NCI-H82 treated with DMSO at 0.1 percent for 48 hours (cell line): ENCODE measurements at regions not wholly inside any gene's neighbourhood (a gene's known extent, or its start where the extent isn't known, plus 50 kb on each side); places are given as distances from the start of the nearest gene placed in this dataset.

Experiments
- DNase-seq: peaks from one replicate; lab custom pipeline; 2025; ENCODE audit not compliant: unreplicated experiment; lab: John Stamatoyannopoulos, UW

DNA sequence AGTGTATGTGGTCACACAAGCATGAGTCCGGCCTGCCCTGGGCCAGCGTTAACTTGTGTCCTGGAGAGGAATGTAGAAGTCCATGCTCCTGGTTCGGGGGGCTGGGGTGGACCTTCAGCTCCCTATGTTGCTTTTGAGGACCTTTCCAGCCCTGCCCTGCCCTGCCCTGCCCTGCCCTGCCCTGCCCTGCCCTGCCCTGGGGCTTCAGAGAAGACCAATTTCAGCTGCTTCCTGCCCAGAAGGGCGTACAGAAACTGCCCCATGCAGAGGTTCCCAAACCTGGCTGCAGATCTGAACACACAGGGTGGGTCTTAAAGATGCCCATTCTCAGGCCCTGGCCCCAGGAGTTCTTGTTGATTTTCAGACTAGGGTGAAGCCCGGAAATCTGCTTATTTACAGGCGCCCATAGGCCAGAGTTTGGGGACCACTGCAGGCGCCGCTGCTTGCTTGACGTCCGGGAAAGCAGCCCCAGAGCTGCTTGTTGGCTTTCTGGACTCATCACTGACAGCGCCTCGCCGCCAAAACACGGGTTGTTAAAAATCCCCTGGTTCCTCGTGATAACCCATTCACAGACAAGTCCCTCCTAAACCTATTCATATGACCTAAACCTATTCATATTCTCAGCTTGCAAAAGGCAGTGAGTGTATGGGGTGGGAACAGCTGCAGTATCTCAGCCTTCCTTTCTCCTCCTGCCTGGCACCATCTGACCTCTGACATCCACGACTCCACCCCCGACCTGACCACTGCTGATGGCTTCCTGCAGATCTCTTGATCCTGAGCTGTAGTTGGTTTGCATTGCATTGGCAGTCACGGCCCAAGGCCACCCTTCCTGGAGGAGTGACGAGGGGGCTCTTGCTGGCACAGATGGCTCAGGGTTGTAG, 198.3 kb downstream of the GLI2 start:
- no peak for DNase-seq

DNA sequence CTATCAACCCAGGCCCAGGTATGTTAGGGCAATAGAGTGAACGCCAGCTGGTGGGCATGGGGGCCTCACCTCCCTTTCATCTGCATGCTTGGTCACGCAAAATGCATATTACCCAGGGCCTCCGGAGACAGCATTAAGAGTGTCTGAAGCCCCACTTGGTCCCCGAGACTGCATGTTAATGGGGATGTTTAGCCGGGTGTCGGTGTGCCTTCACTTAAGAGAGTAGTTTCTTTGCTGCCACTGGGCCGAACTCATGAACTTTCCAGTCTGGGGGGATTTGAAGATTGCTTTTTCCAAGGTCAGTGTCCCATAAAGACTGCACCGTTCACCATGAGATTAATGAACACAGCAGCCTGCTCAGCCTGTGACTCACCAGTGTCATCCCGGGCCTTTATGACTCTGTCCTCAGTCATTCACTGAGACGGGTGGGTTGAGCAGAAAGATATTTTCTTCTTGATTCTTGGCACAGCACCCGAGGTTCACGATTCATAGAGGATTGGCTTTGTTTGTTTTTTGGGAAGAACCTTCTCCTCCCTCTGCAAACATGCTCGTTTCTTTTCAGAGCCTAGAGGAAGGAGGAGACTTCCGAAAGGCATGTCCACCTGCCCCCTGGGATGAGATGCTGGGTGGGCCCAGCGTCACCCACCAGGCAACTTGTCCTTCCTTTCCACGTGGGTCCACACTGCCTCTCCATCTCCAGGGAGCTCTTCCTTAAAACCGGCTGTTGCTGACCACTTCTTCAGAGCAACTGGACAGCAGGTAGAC, 199.1 kb downstream of the GLI2 start:
- DNase-seq = no peak

DNA sequence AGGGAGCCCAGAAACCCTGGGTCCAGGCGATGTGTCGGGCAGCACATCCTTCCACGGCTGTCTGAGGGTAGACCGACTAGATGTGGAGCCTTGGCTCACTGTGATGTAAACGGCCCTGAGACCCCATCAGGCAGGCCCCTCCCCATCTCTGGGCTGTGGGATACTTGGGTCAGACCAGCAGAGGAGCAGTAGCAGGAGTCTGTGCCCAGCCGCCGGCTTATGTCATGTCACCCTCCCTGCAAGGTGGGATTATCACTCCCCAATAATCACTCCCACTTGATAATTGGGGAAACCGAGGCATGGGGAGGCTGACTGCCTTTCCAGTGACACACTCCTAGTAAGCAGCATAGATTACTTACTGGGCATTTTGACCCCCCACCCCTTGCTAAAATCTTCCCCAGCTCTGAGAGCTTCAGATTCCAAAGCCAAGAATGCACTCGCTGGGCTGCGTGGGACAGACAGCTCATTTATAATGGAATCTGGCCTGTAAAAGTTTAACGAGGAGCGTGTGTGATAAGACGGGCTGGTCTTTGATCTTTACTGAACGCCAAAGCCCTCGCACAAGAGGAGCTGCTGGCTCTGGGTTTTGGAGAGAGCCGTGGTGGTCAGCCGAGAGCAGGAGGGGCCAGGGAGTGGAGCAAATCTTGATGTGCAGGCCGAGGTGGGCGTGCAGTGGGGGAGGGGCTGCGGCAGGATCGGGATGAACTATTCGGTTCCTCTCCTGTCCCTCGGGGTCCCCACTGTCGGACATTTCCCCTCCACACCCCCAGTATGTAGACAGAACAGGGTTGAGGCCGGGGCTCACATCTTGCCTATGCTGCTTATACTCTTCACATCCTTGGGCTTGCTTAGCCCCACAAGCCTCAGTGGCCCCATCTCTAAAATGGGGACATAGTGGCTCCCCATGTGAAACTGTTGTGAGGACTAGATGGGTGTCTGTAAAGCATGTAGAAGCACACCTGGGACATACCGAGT, 200.0 kb downstream of the GLI2 start:
- DNase-seq = no peak

DNA sequence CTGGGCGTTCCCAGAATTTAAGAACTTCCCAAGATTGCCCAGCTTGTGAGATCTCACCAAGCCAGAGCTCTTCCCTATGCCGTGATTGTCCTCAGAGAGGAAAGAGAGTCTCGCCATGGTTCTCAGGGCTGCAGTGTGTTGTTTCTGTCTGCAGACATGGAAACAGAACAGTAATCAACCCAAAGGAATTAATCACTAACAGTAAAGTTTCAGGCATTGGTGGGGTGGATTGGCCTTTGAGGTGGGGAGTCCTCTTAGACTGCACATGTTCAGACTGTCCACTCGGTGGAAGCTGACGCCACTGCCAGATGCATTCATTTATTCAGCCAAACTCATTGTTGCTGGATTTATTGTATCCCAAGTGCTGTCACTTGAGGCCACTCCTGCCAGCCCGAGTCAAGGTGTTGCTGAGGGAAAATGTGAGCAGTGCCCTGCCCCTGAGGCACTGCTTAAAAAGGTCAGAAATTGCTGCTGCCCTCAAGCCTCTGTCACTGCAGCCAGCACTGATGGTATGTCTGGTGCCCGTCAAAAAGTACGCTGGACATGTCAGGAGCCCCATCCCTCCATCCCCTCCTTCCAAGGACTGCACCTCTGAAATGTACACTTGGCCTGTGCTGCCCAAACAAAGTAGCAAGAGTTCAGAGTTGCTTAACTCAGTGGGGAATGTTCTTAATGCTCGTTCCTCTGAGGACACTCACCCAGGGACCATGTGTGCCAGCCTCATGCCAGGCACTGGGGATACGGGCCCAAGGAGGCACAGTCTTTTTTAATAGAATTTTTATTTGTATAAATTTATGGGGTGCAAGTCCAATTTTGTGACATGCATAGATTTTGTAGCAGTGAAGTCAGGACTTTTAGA, 201.0 kb downstream of the GLI2 start:
- DNase-seq = no peak

DNA sequence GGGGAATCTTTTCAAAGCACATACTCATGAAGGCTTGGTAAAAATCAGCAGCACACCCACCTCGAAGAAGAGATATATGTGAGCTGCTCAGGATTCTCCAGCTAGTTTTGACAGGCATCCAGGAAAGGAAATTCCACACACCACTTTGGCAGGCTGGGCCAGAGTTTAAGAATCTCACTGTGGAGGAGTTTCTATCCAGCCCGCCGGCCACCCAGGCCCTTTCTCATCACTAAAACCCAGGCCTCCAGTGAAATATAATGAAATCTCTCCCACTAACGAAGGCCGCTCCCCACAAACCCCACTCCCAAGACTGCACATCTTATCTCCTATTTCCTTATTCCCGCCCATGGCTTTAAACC, 202.0 kb downstream of the GLI2 start:
- no peak for DNase-seq

DNA sequence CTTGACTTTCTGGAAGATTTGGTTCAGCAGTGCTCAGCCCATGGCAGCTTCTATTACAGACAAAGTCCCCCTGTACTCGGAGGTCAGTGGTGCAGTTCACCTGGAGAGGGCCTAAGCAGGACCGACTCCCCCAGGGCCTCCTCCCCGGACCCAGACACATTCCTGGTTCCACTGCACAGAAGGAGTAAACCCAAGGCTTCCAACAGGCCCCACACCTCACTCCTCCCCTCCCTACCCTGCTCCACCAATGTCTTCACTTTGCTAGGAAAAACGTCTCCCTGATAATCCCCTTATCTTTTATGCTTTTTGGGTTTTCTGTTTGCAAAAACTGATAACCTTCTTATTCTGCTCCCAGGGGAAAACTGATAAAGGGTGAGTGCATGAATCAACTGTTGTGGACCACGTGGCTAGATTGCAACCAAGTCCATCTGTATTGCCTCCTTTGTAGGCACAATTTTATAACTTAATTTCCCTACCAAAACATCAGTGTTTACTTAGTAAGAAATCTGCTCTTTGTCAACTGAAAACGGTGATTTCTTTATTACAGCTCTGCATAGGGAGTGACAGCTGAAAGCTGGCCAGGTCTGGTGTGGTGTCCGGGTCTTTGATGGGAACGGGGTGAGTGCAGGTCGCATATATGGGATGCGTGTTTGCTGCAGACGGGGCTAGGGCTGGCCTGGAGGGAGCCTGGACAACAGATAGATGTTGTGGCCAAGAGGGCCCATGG, 202.5 kb downstream of the GLI2 start:
- no peak for DNase-seq

DNA sequence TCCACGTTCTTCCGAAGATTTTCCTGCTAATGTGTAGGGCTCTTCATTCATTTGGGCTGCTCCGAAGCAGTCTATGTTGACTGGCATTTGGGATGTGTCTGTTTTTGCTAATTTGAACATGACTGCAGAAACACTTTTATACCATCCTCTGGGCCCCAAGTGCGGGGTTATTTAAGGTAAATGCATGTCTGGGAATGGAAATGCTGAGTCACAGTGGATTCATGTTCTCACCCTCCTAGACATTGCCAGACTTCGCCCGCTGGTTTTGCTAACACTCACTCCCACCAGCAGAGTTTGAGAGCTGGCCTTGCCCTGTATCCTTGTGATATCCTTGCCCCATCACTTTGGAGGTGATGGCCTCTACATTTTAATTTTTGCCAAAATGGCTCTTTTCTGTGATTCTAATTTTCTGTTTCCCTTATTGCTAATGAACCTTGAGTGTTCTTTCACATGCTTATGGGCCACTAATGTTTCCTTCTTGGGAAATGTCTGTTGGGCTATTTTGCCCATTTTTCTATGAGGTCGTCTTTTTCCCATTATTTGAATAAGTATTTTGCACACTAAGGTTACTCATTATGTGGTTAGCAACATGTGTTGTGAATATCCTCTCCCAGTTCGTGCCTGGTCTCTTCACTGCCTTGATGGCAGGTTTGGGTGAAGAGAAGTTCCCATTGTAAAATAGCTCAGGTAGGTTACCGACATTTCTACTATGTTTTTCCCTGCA, 204.1 kb downstream of the GLI2 start:
- DNase-seq = no peak

DNA sequence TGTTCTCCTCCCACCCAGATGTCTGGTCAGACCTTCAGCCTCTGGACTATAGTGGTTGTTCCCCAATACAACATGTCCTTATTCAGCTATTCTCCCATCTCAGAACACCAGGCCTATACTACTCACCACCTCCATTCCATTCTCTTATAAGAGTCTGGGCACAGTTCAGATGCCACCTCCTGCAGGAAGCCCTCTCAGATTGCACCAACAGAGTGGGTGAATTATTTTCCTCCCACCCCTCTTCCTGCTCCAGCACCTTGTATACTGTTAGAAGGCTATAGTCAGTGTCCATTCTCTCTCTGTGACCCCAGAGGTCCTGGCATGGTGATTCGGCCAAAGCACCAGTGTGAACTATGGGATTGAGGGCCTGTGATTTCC, 204.6 kb downstream of the GLI2 start:
- no peak for DNase-seq

DNA sequence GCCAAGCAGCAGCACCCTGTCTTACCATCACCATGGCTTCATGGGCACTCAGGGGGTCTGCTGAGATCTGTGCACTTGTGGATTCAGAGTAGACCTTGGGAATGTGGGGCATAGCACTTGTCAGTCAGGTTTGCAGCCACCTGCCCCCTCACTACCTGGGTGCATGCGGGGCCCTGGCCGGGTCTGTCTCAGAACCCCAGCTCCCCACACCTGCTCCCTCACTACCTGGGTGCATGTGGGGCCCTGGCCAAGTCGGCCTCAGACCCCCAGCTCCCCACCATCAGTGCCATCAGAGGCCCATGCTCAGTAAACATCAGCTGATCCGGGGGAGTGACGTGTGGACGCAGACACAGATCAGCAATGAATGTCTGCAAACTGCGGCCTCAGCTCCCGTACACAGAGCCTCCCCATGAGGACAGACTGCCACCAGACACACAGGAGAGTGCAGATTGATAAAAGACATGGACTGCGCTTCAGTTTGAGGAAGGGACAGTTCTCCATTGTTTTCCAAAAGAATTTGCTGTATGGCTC, 205.1 kb downstream of the GLI2 start:
- DNase-seq = no peak

DNA sequence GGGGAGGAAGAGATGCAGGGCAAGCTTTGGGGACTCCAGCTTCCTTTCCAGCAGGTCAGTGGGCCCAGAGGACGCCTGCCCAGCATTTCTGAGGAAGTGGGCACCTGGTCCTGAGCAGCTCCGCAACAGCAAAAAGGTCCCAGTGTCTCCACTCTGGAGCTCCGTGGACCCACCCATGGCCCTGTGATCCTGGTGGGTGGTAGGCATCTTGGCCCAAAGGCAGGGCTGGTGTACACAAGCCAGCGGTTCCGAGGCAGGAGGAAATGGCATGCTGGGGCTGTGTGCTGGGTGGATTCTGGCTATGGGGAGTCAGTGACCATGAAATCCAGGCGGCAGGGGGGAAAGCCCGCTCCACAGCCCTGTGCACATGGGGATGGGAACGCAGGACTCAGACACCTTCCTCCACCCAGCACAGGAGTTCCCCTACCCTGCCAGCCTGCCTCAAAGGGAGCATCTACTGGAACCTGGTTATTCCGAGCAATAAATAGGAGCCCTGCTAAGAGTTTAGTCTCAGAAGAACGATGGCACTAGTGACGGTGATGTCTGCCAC, 206.0 kb downstream of the GLI2 start:
- DNase-seq = no peak

DNA sequence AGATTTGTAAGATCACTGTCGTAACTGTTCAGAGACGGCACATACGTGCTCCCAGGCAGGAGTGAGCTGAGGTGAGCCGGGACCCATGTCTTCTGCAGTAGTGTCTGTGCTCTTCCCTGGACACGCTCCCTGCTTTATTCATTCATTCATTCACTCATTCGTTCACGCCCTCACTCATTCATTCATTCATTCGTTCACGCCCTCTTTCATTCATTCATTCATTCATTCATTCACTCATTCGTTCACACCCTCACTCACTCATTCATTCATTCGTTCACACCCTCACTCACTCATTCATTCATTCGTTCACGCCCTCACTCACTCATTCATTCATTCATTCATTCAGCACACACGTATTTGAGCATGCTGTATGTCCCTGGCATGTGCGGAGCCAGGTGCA, 207.0 kb downstream of the GLI2 start:
- DNase-seq = no peak

DNA sequence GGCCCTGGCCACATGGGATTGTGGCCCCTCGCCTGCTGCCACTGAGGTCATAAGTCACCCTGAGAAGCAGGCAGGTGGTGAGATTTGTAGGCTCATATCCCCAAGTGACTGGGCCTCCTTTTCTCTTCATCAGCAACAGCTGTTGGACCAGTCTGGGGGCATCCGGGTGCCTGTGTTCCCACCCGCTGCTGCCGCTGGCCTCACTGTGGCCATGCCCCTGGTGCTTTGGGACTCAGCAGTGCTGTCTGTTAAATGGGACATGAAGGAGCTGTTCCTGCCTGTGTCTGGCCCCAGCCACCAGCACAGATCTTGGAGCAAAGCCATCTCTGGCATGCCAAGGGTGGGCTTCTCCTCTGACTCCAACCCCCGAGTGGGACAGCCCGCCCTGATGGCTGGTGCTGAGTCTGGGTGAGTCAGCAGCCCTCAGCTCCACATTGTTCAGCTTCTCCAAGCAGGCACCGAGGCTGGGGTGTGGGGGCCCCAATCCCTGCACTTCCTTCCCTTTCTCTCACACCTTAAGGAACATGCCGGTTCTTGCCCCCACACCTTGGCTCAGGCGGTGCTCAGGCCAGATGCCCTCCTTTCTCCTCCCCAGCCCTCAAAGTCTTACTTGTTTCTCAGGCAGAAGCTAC, 207.9 kb downstream of the GLI2 start:
- no peak for DNase-seq

DNA sequence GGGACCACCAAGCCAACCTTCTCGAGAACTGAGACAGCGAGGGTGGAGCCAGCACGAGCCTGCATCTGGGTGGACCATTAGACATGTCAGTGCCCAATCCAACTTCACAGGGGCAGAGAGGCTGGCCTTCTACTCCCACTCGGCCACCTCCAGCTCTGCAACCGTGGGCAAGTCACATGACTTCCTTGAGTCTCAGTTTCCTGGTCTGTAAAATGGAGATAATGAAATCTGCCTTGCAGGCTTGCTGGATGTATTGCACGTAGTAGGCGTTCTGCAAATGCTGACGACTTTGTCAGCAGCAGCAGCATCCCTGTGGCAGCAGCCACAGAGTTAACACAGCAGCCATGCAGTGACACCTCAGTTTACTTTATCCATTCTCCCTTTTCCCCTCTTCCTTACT, 208.9 kb downstream of the GLI2 start:
- no peak for DNase-seq

DNA sequence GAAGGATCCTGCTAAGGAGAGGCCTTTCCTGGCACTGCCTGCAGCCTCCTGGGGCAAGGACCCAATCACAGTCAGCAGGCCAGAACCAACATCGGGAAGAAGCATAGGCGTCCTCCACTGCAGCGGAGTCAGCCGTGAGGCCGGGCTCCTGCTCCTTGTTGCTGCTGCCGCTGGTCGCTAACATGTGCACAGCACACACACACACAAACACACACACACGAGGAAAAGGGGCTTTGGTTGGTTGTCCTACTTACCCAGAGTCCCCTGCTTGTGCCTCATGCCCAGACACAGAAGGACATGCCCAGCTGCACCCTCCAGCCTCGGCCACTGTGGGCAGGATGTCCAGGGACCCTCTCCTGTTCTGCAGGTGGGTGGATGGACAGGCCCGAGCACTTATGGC, 209.4 kb downstream of the GLI2 start:
- no peak for DNase-seq

DNA sequence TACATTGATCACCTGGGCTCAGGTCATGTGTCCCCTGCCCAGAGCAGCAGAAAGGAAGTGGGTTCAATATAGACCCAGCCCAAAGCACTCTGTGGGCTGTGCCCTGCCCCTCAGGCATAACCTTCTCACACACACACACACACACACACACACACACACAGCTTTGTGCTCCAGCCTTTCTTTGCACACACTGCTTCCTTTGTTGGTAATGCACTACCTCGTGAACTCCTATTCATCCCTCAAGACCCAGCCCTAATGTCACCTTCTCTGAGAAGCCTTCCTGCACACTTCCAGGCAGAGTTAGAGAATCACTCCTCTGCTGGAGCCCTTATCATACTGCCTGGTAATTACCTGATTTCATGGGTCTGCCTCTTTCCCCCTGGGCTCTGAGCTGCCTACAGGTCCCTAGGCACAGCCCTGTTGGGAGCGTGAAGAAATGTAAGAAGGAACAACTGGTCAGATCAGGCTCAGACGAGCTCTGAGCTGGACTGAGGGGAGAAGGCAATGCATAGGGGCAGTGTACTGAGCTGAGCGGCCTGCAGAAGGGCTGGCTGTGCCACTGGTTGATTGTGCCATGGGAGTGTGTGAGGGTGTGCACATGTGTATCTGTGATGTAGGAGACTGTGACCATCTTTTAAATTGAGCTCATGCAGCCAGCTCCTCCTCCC, 210.3 kb downstream of the GLI2 start:
- DNase-seq = no peak

DNA sequence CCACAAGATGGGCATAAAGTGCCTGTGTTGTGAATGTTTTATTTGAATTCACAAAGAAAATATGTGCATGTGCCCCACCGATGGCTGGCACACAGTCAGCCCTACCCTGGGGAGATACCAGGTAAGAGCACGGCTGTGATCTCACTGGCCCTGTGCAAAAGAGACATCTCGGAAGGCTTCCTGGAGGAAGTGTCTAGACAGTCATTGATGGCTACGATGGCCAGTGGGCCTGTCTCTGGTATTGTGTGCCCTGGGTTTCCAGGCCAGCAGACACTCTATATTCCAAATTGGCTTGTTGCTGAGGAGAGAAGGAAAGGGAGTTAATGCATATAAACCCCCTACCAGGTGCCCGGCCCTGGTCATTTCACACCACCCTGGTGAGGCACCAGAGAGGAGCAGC, 211.7 kb downstream of the GLI2 start:
- no peak for DNase-seq

DNA sequence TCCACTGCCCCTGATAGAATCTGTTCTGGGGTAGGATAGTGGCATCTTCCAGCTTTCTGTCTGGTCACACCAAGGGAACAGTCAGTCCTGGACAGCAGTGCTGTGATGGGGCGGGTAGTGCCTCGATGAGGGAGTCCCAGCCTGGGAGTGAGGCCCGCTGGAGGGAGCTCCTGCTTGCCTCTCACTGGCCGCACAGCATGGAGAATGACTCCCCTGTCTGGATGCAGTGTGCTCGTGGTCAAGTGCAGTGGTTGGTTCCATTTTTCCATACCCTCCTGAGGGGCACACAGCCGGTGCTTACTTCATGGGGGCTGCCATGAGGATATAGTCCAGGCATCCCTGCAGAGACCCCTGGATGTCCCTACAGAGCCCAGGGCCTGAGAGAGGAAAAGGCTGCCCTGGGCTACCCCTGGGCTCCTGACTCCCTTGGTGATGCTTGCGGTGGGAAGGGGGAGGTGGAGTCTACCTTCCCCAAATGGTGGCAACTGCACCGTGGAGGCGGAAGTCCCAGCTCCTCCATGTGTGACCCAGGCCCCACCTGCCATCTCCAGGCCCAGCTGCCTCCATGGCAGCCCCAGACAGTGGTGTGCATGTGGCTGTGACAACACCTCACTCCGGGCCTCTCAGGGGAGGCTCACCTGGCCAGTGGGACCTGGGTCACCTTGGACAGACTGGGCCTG, 212.5 kb downstream of the GLI2 start:
- no peak for DNase-seq
